ENCODE measurements at regions not wholly inside any gene's neighbourhood (a gene's known extent, or its start where the extent isn't known, plus 50 kb on each side); places are given as distances from the start of the nearest gene placed in this dataset.
A peak's percentile ranks its signal among the peaks of the same experiment; 100 is the strongest.

DNA sequence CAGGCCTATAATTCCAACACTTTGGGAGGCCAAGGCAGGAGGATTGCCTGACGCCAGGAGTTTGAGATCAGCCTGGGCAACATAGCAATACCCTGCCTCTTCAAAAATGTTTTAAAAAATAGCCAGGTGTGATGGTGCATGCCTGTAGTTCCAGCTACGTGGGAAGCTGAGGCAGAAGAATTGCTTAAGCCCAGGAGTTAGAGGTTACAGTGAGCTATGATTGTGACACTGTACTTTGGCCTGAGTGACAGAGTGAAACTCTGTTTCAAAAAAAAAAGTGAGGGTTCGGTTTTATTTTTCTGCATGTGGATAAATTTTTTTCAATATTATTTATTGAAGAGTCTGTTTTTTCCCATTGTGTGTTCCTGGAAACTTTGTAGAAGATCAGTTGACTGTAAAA, 208.1 kb downstream of the SLC4A3 start:
- H3K79me2 ChIP-seq (ENCODE audit: low read length) = no peaks in the 10 kb centered on the region
- H3K9ac ChIP-seq (ENCODE audit: low read length) = no peak overlapping the region
- H3K27ac ChIP-seq (ENCODE audit: low read length) = no peak overlapping the region
- no peak overlapping the region for H3K4me2 ChIP-seq (ENCODE audit: low read length)
- intact Hi-C loops (cut with micrococcal nuclease) = no loop called here
- no peak overlapping the region for H3K4me3 ChIP-seq (ENCODE audit: low read length)
- no peak overlapping the region for H2AFZ ChIP-seq (ENCODE audit: low read length)
- BruUV-seq (replicated peaks) = no TSS peak
- CTCF ChIA-PET = no interaction called here
- no peaks in the 10 kb centered on the region for H3K36me3 ChIP-seq (ENCODE audit: low read depth, low read length)
- no peaks in the 10 kb centered on the region for H3K9me3 ChIP-seq (ENCODE audit: low read length)
- DNase-seq = no peak
- H3K9me2 ChIP-seq (replicated peaks; ENCODE audit: low read length) = no peaks in the 10 kb centered on the region
- H3F3A ChIP-seq (ENCODE audit: low read length, unreplicated experiment) = no peaks in the 10 kb centered on the region
- TF ChIP-seq EZH2phosphoT487 (IDR thresholded peaks at IDR 0.05; ENCODE audit: borderline replicate concordance, low read length) (no peak), EZH2 (IDR thresholded peaks at IDR 0.05; ENCODE audit: low read length, unreplicated experiment) (no peak)
- no peaks in the 10 kb centered on the region for H4K20me1 ChIP-seq (ENCODE audit: low read length)
- no peak for ATAC-seq
- peaks cover 5% of the 10 kb centered on the region; the same call in 1 of the 2 replicates for H3K27me3 ChIP-seq (ENCODE audit: low read length)
- H3K4me1 ChIP-seq (ENCODE audit: insufficient read depth, low read length) = no peaks in the 10 kb centered on the region
- POLR2A ChIA-PET (ENCODE audit: unreplicated experiment) = no interaction called here

DNA sequence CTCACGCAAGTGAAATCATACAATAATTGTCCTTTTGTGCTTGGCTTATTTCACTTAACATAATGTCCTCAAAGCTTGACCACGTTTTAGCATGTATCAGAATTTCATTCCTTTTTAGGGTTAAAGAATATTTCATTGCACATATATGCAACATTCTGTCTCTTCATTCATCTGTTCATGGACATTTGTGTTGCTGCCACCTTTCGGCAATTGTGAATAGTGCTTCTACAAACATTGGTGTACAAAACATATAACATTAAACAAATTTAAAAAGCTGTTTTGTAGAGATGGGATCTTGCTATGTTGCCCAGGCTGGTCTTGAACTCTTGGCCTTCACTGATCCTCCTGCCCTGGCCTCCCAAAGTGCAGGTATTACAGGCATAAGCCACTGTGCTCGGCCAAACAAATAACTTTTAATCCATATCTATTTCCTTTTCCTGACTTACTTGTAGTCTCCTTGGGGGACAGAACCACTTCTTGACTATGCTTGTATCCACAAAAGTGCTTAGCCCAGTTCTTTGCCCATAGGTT, 209.3 kb downstream of the SLC4A3 start:
- no peaks in the 10 kb centered on the region for H3K79me2 ChIP-seq (ENCODE audit: low read length)
- peak; percentile 74 for DNase-seq

DNA sequence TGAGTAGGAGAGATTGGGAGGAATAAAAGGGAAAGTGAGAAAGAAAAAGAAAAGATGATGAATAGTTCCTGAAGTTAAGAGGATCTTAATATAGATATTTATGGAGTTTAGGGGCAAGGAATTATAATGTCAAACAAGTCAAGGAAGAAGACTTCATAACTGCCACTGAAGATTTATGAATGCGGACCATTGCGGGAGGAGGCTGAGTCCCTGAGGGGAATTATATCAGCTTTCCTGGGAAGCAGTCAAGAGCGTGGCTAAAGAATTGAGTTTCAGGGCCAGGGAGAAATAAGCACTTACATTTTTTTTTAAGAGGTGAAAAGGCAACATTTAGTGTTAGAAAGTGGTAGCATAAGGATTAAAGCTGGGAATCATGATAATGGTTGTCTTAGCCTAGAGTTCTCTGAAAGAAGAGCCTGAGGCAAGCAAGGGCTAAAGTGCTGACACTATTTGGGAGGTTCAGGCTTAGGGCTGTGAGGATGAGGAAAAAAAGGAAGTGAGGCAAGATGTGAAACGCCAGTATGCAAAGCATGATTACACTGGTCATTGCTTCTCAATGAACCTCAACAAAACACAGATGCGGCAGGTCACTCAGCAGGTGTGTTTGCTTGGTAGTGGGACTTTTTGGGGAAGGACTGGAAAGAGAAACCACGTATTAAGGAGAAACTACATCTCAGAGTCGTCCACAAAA, 217.1 kb downstream of the SLC4A3 start:
- intact Hi-C loops (cut with micrococcal nuclease) = no loop called here
- Histone ChIP-seq H3K9me3 (ENCODE audit: low read length) (no peaks in the 10 kb centered on the region), H3K4me2 (ENCODE audit: low read length) (no peak overlapping the region), H3K4me1 (ENCODE audit: insufficient read depth, low read length) (no peaks in the 10 kb centered on the region), H3K9ac (ENCODE audit: low read length) (no peak overlapping the region), H3K36me3 (ENCODE audit: low read depth, low read length) (no peaks in the 10 kb centered on the region), H3K79me2 (ENCODE audit: low read length) (no peaks in the 10 kb centered on the region), H3K27me3 (ENCODE audit: low read length) (no peaks in the 10 kb centered on the region), H3K9me2 (replicated peaks; ENCODE audit: low read length) (no peaks in the 10 kb centered on the region), H3F3A (ENCODE audit: low read length, unreplicated experiment) (no peaks in the 10 kb centered on the region), H2AFZ (ENCODE audit: low read length) (no peak overlapping the region), H4K20me1 (ENCODE audit: low read length) (no peaks in the 10 kb centered on the region), H3K27ac (ENCODE audit: low read length) (no peak overlapping the region), H3K4me3 (ENCODE audit: low read length) (no peak overlapping the region)
- CTCF ChIA-PET = no interaction called here
- ATAC-seq (no peak), DNase-seq (no peak)
- no TSS peak for BruUV-seq (replicated peaks)
- TF ChIP-seq, protein P1, sequence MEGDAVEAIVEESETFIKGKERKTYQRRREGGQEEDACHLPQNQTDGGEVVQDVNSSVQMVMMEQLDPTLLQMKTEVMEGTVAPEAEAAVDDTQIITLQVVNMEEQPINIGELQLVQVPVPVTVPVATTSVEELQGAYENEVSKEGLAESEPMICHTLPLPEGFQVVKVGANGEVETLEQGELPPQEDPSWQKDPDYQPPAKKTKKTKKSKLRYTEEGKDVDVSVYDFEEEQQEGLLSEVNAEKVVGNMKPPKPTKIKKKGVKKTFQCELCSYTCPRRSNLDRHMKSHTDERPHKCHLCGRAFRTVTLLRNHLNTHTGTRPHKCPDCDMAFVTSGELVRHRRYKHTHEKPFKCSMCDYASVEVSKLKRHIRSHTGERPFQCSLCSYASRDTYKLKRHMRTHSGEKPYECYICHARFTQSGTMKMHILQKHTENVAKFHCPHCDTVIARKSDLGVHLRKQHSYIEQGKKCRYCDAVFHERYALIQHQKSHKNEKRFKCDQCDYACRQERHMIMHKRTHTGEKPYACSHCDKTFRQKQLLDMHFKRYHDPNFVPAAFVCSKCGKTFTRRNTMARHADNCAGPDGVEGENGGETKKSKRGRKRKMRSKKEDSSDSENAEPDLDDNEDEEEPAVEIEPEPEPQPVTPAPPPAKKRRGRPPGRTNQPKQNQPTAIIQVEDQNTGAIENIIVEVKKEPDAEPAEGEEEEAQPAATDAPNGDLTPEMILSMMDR (conservative IDR thresholded peaks at IDR 0.05; ENCODE audit: low read depth, low read length) = no peak
- TF ChIP-seq EZH2 (IDR thresholded peaks at IDR 0.05; ENCODE audit: low read length, unreplicated experiment) (no peak), EZH2phosphoT487 (IDR thresholded peaks at IDR 0.05; ENCODE audit: borderline replicate concordance, low read length) (no peak)
- POLR2A ChIA-PET (ENCODE audit: unreplicated experiment) = no interaction called here

More for the DNA sequence above, 209.3 kb downstream of the SLC4A3 start:
- intact Hi-C loops (cut with micrococcal nuclease) = loop anchor here (1.0 kb wide), 1 partner anchor 100 kb away; no protein-coding TSS in a partner anchor
- no peaks in the 10 kb centered on the region for H3K36me3 ChIP-seq (ENCODE audit: low read depth, low read length)
- H3K4me2 ChIP-seq (ENCODE audit: low read length) = no peak overlapping the region
- POLR2A ChIA-PET (ENCODE audit: unreplicated experiment) = no interaction called here
- H2AFZ ChIP-seq (ENCODE audit: low read length) = no peak overlapping the region
- CTCF ChIA-PET = interaction anchor here (0.6 to 0.8 kb wide), 4 partner anchors 87 to 938 kb away, joined by 3 read pairs; no protein-coding TSS in a partner anchor
- no peak overlapping the region for H3K27ac ChIP-seq (ENCODE audit: low read length)
- no TSS peak for BruUV-seq (replicated peaks)
- no peaks in the 10 kb centered on the region for H3K9me2 ChIP-seq (replicated peaks; ENCODE audit: low read length)
- no peak overlapping the region for H3K9ac ChIP-seq (ENCODE audit: low read length)
- ATAC-seq = peak; percentile 56; the same call in 1 of the 2 replicates
- H3K4me3 ChIP-seq (ENCODE audit: low read length) = no peak overlapping the region
- peaks cover 5% of the 10 kb centered on the region; the same call in 1 of the 2 replicates for H3K27me3 ChIP-seq (ENCODE audit: low read length)
- H3K4me1 ChIP-seq (ENCODE audit: insufficient read depth, low read length) = no peaks in the 10 kb centered on the region
- no peaks in the 10 kb centered on the region for H4K20me1 ChIP-seq (ENCODE audit: low read length)
- H3F3A ChIP-seq (ENCODE audit: low read length, unreplicated experiment) = no peaks in the 10 kb centered on the region
- no peak for TF ChIP-seq EZH2 (IDR thresholded peaks at IDR 0.05; ENCODE audit: low read length, unreplicated experiment)
- no peak for TF ChIP-seq EZH2phosphoT487 (IDR thresholded peaks at IDR 0.05; ENCODE audit: borderline replicate concordance, low read length)
- TF ChIP-seq, protein P1 (conservative IDR thresholded peaks at IDR 0.05; ENCODE audit: low read depth, low read length) = peak; percentile 78
- H3K9me3 ChIP-seq (ENCODE audit: low read length) = no peaks in the 10 kb centered on the region
